NCI-H82 (cell line): ENCODE measurements at regions not wholly inside any gene's neighbourhood (a gene's known extent, or its start where the extent isn't known, plus 50 kb on each side); places are given as distances from the start of the nearest gene placed in this dataset.

ENCODE experiments used
- DNase-seq: peaks from one replicate; lab custom pipeline; 2025; lab: John Stamatoyannopoulos, UW

GRCh38 chr3:30332196-30333021 lies 274.0 kb upstream of the TGFBR2 start:
- no peak for DNase-seq

GRCh38 chr3:30333143-30333542 lies 273.3 kb upstream of the TGFBR2 start:
- no peak for DNase-seq

GRCh38 chr3:30333903-30334302 lies 272.5 kb upstream of the TGFBR2 start:
- DNase-seq, result no peak

- no peak for DNase-seq
Observed at GRCh38 chr3:30340500-30340899, 265.9 kb upstream of the TGFBR2 start.

- DNase-seq, result no peak
Observed at GRCh38 chr3:30341079-30341478, 265.3 kb upstream of the TGFBR2 start.

GRCh38 chr3:30341851-30342250 lies 264.6 kb upstream of the TGFBR2 start:
- no peak for DNase-seq

GRCh38 chr3:30342318-30343060 lies 263.9 kb upstream of the TGFBR2 start:
- no peak for DNase-seq

GRCh38 chr3:30343067-30343831 lies 263.2 kb upstream of the TGFBR2 start:
- DNase-seq, result no peak

- DNase-seq, result no peak
Observed at GRCh38 chr3:30343861-30344260, 262.5 kb upstream of the TGFBR2 start.

- no peak for DNase-seq
Observed at GRCh38 chr3:30344288-30344687, 262.1 kb upstream of the TGFBR2 start.

GRCh38 chr3:30346933-30347320 lies 259.5 kb upstream of the TGFBR2 start:
- no peak for DNase-seq

GRCh38 chr3:30347679-30348216 lies 258.7 kb upstream of the TGFBR2 start:
- peak; percentile 40 for DNase-seq

- peak; percentile 7 for DNase-seq
Observed at GRCh38 chr3:30349507-30349906, 256.9 kb upstream of the TGFBR2 start.

GRCh38 chr3:30350011-30350410 lies 256.4 kb upstream of the TGFBR2 start:
- no peak for DNase-seq

- no peak for DNase-seq
Observed at GRCh38 chr3:30350901-30351300, 255.5 kb upstream of the TGFBR2 start.

- no peak for DNase-seq
Observed at GRCh38 chr3:30352410-30353318, 253.7 kb upstream of the TGFBR2 start.

- no peak for DNase-seq
Observed at GRCh38 chr3:30353711-30354467, 252.5 kb upstream of the TGFBR2 start.

GRCh38 chr3:30354513-30354912 lies 251.9 kb upstream of the TGFBR2 start:
- DNase-seq, result no peak

GRCh38 chr3:30354972-30355371 lies 251.4 kb upstream of the TGFBR2 start:
- no peak for DNase-seq

GRCh38 chr3:30355622-30356021 lies 250.8 kb upstream of the TGFBR2 start:
- no peak for DNase-seq
